Stimulated activated naive CD4-positive, alpha-beta T cell (primary cell): ENCODE measurements at regions not wholly inside any gene's neighbourhood (a gene's known extent, or its start where the extent isn't known, plus 50 kb on each side); places are given as distances from the start of the nearest gene placed in this dataset.
"Not testable (repeated sequence)": the region's sequence is repeated elsewhere in the genome, so short reads cannot be mapped to it uniquely, and the experiment has no call there.

ENCODE experiments used
- DNase-seq, 6 experiments: peaks; one replicate each; lab custom pipeline; 2025; lab: John Stamatoyannopoulos, UW

DNA sequence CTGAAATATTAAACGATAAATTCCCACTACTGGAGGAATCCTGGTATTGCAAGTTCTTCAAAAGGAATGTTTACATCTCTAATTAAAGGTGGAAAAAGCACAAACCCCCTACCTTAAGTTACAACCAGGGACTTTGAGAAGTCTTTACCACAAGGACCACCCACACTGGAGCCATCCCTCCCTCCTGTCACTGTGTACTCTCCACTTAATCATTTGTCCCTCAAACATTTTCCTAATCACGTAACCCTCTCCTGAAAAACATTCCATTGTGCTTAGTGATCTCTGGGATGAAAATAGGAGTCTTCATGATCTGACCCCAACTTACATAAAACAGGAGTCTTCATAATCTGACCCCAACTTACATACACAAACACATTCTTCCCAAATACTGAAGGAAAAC, 85.7 kb downstream of the SUCLG1 start:
- no peak for DNase-seq

DNA sequence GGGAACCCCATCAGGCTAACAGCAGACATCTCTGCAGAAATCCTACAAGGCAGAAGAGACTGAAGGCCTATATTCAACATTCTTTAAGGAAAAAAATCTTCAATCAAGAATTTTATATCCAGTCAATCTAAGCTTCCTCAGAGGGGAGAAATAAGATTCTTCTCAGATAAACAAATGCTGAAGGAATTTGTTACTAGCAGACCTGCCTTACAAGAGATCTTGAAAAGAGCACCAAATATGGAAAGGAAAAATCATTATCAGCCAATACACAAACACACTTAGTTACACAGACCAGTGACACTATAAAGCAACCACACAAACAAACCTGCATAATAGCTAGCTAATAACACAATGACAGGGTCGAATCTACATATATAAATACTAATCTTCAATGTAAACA, 96.5 kb downstream of the SUCLG1 start:
- no peak for DNase-seq

DNA sequence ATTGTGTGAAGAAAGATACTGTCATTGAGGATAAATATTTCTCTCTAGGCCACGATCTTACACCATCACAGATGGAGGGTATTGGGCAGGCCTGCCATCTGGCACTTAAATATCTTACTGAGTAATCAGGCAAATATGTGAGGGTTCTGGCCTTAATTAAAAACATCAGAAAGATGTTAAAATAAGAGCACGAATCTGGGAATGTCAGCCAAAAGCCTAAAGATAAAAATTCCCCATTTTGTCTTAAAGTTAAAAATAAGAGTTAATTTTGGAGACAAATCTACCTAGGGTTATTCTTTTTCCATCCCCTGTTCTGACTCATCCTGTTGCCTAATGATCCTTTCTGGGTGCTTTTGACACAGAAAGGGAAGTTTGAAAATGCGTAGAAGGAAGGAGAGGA, 121.0 kb downstream of the SUCLG1 start:
- DNase-seq: no peak

DNA sequence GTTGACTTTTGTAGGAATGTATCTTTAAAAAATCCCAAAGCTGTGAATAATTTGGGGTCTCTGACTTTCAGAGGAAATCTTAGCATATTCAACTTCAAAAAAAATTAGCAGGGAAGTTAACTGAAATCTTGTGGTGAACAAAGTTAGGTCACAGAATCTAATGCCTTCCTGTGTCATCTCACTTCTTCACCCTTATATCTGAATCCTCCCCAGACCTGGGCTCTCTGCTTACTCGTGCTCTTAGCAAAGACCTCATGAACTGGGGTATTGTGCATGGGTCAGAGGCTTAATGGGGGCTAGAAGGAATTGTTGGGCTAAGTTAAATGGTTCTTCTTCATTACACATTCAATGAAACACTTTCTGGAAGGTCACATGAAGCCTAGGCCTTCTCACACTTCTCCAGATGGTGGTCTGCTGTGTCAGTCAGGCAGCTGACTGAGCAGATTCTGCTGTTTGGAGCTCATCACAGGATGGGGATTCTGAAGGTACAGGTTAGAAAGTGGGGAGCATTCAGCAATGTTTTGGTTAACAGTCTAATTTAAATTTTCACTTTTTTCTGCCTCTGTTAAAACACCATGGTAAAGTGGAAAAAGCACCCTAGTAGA, 131.3 kb downstream of the SUCLG1 start:
- no peak for DNase-seq

DNA sequence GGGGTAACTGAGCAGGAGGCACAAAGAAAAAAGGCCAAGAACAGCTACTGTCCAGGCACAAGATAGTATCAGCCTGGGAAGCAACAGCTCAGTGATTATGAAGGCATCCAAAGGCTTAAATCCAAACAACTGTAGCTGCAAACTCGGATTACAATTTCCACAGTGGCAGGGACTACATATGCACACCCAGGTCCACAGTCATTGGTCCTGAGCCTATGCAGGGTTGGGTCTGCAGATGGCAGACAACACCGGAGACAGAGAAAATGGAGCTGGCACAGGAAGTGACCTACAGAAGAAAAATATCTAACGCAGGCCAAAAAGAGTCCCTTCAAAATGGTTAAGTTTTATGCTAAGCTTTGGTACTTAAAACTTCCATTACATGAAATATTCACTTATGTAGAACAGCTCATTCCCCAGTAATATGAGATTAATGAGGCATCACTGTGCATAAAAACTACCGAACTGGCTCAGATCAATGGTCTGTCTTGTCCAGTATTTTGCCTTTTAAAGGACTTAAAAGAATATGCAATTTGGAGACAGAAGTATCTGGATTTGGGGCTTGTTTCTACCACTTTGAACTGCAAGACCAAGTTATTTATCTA, 132.1 kb downstream of the SUCLG1 start:
- DNase-seq: no peak

DNA sequence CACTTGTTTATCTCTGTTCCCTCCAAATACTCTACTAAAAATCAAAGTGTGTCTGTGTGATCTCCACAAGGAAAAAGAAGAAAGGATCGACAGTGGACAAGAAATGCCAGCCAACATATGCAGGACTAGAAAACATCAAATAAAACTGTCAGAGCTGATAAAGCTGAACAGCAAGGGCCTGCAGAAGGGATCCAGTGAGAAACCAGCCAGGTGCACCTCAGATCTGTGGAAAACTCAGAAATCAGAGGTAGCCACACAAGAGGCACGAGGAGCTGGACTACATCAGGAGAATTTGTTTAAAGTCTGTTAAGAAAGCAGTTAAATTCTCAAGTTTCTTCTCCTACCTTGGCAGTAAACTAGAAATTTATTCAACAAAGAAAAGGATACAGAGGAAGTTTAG, 135.2 kb downstream of the SUCLG1 start:
- DNase-seq: no peak

DNA sequence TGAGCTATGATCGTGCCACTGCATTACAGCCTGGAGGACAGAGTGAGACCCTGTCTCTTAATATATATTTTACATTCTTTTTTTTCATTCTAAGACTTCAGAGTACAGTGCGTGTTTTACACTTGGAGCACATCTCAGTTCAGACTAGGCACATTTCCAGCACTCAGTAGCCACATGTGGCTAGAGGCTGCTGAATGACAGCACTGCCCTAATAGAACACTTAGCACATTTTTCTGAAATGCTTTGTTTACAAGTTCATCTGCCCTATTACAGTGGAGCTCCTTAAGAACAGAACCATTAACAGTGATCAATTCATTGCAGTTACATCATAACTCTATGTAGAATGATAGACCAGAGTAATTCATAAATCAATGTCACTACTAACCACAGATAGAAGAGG, 138.1 kb downstream of the SUCLG1 start:
- DNase-seq: no peak

DNA sequence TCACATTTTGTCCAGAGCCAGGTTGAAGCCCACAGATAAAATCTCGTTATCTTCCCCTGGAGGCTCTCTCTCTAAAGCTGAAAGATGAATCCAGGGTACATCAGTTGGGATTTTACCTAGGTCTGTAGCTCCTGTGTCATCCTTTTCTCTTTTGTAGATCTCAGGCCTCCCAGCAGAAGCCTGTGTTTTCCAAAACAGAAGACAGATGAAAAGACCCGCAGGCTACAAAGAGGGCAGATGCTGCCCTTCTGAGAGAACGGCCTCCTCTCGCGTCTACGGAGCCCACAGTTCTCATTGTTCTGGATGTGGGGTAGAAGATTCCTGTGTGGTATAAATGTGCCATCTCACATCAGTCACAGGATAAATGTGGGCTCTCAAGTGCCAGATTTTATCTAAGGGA, 139.5 kb downstream of the SUCLG1 start:
- DNase-seq: no peak

DNA sequence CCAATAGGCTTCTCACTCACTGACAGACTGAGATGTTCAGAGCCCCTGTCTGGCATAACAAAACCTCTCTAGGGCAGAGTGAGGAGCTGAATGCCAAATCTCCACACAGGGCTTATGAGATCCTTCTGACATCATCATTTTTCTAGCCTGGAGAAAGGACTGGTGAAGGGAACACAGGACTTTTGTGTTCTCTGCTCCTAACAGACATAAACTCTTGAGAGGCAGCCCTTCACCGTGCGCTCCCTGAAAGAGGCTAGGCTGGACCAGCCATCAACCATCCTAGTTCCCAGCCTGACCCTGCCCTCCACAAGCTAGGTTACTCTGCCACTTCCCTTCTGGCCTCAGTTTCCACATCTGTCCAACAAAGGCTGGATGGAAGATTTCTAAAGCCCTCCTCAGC, 141.9 kb downstream of the SUCLG1 start:
- no peak for DNase-seq

DNA sequence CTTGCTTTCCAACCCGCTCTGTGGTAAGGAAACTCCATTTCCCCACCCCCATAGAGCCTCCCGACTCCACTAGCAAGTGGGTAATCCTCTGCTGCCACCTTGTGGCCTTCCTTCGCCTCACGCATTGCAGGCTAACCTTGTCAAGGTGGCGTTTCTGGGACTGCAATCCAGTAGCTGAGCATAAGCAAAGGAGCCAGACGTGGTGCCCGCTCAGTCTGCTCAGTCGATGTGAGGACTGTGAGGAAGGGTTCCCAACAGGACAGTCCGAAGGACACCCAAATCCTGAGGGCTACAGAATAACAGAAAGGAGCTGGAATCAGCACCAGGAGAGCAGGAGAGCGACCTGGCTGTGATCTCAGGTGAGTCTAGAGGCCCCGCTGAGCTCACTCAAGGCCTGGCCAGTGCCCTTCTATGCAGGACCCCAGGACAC, 144.2 kb downstream of the SUCLG1 start:
- peak; percentile 39 to 72 (median 62) for DNase-seq

DNA sequence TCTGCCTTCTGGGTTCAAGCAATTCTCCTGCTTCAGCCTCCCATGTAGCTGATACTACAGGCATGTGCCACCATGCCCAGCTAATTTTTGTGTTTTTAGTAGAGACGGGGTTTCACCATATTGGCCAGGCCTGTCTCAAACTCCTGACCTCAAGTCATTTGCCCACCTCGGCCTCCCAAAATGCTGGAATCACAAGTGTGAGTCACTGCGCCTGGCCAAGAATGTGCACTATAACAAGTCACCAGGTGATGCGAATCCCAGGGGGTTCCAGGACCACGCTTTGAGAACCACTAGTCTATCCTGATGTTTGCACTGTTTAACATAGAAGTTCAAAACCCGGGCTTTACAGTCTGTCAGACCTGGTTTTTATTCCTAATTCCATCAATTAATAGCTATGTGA, 144.8 kb downstream of the SUCLG1 start:
- no peak for DNase-seq

DNA sequence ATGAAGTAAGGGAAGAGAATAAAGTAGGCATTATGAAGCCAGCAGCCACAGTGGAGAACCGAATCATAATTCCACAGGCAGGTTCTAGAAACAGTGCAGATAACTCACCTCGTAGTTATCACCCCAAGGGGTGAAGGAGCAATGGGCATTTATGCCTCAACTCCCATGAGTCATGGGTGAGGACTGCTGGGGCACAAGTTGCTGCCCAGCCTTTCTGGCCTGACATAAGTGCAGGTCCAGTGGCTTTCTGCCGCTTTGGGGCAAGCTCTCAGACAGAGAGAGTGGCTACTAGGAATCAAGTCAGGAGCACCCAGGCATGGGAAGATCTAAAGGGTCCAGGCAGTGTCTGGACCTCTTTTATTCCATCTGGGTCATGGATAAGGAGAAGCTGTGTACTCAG, 149.8 kb downstream of the SUCLG1 start:
- DNase-seq: no peak

DNA sequence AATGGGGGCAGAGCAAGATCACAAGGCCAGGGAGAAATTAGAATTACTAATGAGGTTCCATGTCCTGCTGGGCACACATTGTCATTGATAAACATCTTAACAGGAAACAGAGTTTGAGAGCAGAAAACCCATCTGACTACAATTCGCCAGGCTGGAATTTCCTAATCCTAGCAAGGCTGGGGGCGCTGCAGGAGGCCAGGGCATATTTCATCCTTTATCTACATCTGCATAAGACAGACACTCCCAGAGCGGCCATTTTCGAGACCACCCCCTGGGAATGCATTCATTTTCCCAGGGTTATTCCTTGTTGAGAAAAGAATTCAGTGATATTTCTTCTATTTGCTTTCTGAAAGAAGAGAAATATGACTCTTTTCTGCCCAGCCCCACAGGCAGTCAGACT, 152.7 kb downstream of the SUCLG1 start:
- no peak for DNase-seq

DNA sequence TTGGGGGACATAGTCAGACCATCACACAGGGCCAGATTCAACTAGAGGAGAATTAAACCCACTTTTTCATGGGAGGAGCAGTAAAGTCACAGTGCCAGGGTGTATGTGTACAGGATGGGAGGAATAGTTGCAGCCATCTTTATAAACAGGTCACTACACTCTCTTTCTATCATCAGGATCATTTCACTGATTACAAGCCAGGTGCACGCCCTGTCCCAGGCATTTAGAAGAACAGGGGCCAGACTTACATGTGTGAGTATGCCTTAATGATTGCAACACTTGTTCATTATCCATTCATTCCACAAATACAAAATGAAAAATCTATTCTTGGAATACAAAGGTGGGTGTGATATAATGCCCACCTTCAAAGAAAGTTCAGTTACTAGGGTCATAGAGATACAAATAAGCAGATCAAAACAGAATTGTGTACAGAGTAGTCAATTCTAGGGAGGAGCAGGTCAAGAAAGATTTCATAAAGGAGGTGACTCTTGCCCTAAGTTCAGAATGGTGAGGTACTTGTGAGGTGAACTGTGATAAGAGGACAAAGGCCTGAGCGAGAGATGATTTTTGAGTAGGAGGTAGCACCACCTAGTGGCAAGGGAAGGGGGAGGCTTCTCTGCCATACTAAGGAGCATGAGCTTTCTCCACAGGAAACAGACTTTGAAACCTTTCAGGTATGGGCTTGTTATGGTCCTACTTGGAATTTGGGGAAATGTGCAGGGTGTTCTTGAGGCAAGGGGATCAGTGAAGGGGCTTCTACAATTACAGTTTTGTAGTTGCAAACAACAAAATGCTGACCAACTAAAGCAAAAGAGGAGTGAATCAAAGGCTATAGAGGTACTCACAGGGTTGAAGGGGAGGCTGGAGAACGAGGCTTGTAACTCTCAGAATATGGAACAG, 156.3 kb downstream of the SUCLG1 start:
- peak in 2 of 6 experiments; percentile 11 to 23 for DNase-seq

DNA sequence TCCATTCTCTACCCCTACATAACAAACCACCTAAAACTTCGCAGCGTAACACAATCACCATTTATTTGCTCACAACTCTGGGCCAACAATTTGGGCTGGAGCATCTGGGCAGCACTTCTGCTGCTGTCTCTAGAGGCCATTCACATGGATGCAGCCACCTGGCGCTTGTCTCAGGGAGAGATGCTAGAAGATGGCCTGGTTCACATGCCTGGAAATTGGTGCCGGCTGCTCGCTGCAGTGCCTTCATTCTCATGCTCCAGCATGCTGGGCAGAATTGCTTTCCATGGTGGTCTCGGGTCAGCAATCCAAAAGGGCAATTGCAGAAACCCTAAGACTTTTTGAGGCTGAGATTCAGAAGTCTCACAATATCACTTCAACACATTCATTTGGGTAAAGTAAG, 157.4 kb downstream of the SUCLG1 start:
- no peak for DNase-seq

DNA sequence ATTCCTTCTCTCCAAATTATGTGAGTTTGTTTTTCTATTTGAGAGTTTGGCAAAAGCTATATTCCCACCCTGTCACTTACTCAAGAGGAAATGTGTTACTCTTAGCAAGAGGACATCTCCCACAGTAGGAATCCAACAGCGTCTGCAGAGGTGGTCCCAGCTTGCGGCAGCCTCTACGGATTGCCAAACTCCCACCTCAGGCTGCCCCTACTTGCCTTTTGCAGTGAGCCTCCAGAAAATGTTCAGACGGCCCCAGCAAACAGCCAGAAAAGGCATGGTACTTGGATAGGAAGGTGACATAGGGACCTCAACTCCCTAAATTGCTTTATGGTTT, 158.4 kb downstream of the SUCLG1 start:
- DNase-seq: no peak

DNA sequence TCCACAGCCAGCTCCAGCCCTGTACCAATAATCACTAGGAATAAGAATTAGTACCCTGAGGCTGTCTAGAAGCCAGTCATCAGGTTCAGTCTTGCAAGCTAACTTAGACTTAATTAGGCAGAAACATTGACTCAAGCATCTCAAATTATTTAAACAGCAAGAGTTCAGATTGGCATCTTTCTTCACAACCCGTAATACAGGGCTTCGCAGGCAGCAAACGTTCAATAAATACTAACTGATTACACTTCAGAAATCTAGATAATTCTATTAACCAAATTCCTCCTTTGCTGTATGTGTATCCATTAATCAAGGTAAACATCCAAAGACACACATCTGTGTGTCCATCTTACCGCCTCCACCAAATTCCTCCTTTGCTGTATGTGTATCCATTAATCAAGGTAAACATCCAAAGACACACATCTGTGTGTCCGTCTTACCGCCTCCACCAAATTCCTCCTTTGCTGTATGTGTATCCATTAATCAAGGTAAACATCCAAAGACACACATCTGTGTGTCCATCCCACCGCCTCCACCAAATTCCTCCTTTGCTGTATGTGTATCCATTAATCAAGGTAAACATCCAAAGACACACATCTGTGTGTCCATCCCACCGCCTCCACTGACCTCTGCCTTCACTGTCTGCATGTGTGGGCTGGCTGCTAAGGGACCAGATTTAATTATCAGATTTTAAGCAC, 158.9 kb downstream of the SUCLG1 start:
- not testable (repeated sequence) for DNase-seq

DNA sequence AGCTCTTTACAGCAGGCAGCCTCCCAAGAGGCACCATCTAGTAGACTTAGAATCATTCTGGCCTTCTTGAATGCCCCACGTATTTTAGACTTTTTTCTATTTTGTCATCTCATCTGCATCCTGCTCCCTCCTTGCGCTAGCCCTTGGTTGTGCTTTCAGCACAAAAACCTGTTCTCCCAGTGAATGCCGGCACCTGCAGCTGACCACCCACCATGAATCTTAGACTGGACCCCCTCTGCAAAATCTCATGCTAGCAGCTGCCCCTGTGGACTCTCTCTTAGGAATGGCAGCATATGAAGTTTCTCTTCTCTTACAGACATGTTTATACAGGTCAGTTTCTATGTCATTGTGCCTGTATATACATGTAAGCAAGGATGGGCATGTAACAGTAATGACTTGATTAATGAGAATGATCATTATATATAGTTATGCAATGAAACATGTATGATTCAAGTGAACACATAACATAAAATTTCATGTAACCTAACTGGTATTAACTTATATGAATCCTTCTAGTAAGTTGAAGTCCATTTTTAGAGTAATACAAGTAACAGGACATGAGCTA, 159.8 kb downstream of the SUCLG1 start:
- DNase-seq: no peak

DNA sequence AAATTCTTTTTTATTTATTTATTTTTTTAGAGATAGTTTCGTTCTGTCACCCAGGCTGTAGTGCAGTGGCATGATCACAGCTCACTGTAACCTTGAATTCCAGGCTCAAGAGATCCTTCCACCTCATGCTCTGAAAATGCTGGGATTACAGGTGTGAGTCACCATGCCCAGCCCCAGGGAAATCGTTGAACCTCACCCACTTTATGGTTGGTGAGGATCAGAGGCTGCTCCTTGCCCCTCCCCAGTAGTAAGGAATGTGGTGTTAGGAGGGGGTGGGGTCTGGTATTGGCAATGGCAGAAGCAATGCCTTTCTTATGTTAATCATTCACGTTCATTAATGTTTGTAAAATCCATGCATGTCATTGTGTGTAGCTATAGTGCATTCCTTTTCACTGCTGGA, 161.9 kb downstream of the SUCLG1 start:
- no peak for DNase-seq

DNA sequence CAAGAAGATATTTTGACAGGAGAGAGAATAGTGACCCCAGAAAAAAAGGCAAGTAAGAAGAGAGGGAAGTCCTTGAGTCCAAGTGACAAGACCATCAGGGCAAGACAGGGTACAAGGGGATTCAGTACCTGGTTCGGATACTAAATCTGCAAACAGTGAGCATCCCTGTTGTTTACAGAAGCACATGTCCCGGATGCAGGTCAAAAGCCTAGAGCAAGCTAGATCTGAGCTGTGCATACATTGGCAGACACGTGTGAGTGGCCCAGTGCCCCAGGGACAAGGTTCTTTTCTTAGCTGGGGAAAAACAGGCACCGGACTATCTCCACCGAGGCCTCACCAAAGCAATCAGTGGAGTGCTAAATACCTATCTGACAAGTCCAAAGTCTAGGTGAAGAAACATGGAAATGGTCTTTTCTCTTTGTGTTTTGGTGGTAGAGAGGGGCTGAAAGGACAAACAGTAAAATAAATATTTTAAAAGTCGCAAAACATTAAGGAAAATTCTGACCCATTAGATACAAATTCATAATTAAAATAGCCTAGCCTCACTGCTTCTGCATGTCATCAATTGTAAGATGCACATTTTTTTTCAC, 165.2 kb downstream of the SUCLG1 start:
- DNase-seq: no peak

DNA sequence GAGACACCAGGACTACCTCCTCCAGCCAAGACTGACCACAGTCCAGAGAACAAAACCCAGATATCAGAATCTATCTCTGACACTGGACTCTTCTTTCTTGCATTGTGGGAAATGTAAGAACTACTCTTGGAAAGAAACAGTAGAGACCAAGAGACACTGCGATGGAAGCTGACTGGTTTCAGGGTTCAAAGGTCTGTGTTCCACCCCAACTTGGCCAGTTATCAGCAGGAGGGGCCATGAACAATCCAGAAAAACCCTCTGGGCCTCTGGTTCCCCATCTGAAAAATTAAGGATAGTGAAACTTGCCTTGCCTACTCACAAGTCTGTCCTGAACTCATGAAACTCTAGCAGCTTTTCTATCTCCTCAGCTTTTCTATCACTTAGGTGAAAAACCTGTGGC, 166.5 kb downstream of the SUCLG1 start:
- DNase-seq: no peak

DNA sequence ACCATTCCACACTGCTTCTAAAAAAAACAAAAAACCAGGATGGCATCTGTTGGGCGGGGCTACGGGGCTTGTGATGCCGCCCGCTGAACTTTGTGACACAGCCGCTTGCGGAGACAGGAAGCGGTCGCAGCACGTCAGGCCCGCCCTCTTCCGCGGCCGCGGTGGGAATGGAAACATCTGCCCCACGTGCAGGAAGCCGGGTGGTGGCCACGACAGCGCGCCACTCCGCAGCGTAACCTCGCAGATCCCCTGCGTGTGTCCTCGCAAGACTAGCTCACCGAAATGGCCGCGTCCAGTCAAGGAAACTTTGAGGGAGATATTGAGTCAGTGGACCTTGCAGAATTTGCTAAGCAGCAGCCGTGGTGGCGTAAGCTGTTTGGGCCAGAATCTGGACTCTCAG, 168.5 kb downstream of the SUCLG1 start:
- DNase-seq: no peak
